Activated T-cell treated with anti-CD3 and anti-CD28 coated beads, Interleukin-2, amount 50 U/mL, for 72 hours (primary cell): ENCODE measurements at regions not wholly inside any gene's neighbourhood (a gene's known extent, or its start where the extent isn't known, plus 50 kb on each side); places are given as distances from the start of the nearest gene placed in this dataset.

Experiments
- ATAC-seq, 2 donors: fragments of 150-1000 bp; cut with Tn5 transposase; replicated peaks in 1 of 2; 2 replicates each; pipeline ENCODE4 v1.10.0; 2021; ENCODE audit warnings: moderate library complexity in 2 of 2, mild to moderate bottlenecking in 1 of 2
- DNase-seq, 2 donors: peaks; one replicate each; pipeline ENCODE4 v3.0.0; 2021 to 2022; ENCODE audit warnings: mixed read lengths in 1 of 2
- H3K27ac Mint-ChIP-seq: one replicate; pipeline ENCODE4 v1.8.0; 2022; ENCODE audit warnings: mild to moderate bottlenecking, moderate library complexity, mixed read lengths
- H3K27me3 Mint-ChIP-seq: one replicate; pipeline ENCODE4 v1.8.0; 2022; ENCODE audit warnings: low read depth, mixed read lengths
- H3K36me3 Mint-ChIP-seq, 2 donors: one replicate each; pipeline ENCODE4 v1.8.0; 2022; ENCODE audit warnings: mixed read lengths in 2 of 2, mild to moderate bottlenecking in 1 of 2; ENCODE audit not compliant: insufficient read depth in 2 of 2
- H3K4me1 Mint-ChIP-seq: one replicate; pipeline ENCODE4 v1.8.0; 2022; ENCODE audit warnings: low read depth, mixed read lengths
- H3K4me3 Mint-ChIP-seq, 2 donors: one replicate each; pipeline ENCODE4 v1.8.0; 2022; ENCODE audit warnings: mild to moderate bottlenecking in 2 of 2, mixed read lengths in 2 of 2, moderate library complexity in 2 of 2
- H3K9me3 Mint-ChIP-seq, 2 donors: one replicate each; pipeline ENCODE4 v1.8.0; 2022; ENCODE audit warnings: mixed read lengths in 2 of 2

DNA sequence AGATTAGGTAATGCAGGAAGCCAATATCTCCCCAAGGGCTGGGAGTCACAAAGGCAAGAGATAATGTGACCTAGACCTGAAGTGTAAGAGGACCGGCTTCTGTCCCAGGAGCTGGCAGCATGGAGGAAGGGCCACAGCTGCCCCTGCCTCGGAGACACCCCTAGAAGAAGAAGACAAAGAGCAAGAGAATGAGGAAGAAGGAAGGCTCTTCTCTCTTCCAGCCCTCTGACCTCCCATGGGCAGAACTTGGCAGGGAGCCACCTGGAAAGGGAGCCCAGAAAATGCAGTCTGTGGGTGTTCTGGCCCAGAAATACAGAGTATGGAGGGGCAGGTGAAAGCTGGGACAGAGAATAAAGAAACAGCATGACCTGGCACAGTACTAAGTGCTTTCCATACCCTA lies 151.0 kb downstream of the C5orf15 start:
- no peaks in the 10 kb centered on the region for H3K9me3 Mint-ChIP-seq

DNA sequence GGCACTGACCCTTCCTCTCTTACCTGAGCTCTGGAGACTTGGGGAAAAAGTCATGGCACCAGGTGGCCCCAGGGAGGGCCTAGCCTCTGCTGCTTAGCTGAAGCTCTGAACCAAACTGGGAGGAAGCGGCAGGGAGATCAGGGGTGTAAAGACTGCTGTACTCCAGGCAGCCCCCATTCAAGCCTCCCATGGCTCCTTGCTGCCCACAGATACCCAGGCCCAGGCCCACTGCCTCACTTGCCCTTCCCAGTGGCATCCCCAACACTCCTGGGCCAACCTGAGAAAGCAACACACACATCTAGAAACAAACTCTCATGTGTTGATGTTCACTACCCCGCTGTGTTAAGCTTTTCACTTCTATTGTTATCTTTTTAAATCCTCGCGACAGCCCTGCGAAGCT lies 151.6 kb downstream of the C5orf15 start:
- no peak for ATAC-seq
- Mint-ChIP-seq H3K4me3 (no peak overlapping the region), H3K9me3 (no peaks in the 10 kb centered on the region), H3K36me3 (no peaks in the 10 kb centered on the region), H3K27ac (no peak overlapping the region), H3K27me3 (peaks cover 19% of the 10 kb centered on the region), H3K4me1 (no peaks in the 10 kb centered on the region)
- no peak for DNase-seq

More for the DNA sequence above, 151.0 kb downstream of the C5orf15 start:
- H3K4me1 Mint-ChIP-seq = no peaks in the 10 kb centered on the region
- H3K36me3 Mint-ChIP-seq = no peaks in the 10 kb centered on the region
- H3K27ac Mint-ChIP-seq = no peak overlapping the region
- no peak for ATAC-seq
- peaks cover 24% of the 10 kb centered on the region for H3K27me3 Mint-ChIP-seq
- DNase-seq = no peak
- H3K4me3 Mint-ChIP-seq = no peak overlapping the region

DNA sequence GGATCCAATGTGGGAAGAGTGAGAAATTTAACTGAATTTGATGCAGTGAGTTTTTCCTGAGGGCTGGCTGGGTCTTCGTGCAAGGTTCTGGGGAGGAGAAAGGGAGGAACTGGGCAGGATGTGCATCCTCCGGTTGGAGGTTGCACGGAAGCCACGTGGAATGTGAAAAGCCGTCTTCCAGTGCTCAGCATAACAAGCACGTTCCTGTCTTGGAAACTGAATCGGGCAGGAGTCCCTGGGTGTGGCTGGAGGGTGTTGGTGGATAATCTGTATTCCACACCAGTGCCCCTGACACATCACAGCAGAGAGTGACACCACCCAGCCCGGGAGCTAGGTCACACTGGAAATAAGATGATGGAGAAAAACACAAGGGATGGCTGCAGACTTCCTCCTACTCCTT lies 154.3 kb downstream of the C5orf15 start:
- no peaks in the 10 kb centered on the region for H3K9me3 Mint-ChIP-seq
- peaks cover 11% of the 10 kb centered on the region for H3K27me3 Mint-ChIP-seq
- H3K36me3 Mint-ChIP-seq = no peaks in the 10 kb centered on the region
- no peaks in the 10 kb centered on the region for H3K4me1 Mint-ChIP-seq
- no peak overlapping the region for H3K4me3 Mint-ChIP-seq
- no peak overlapping the region for H3K27ac Mint-ChIP-seq
- DNase-seq (no peak), ATAC-seq (no peak)

DNA sequence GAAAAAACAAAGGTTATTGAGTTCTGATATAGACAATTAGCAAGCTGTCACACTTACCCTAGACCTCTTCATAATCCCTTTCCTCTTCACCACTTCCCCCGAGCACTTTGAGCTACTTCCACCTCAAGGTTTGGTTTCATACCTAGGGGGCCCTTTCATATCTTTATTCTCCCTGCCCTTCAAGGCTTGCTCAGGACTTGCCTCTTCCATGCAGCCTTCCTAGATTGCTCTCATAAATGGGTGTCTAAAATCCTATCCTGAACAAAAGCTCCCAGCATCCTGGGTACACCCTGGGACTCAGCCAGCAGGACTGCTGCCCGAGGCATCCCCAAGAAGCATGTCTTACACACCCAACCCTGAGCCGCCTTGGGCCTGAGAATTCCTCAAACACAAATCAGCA lies 157.3 kb downstream of the C5orf15 start:
- no peak overlapping the region for H3K27ac Mint-ChIP-seq
- no peaks in the 10 kb centered on the region for H3K36me3 Mint-ChIP-seq
- ATAC-seq = no peak
- H3K4me1 Mint-ChIP-seq = no peaks in the 10 kb centered on the region
- DNase-seq = no peak
- peaks cover 16% of the 10 kb centered on the region for H3K27me3 Mint-ChIP-seq
- H3K4me3 Mint-ChIP-seq = no peak overlapping the region
- no peaks in the 10 kb centered on the region for H3K9me3 Mint-ChIP-seq

DNA sequence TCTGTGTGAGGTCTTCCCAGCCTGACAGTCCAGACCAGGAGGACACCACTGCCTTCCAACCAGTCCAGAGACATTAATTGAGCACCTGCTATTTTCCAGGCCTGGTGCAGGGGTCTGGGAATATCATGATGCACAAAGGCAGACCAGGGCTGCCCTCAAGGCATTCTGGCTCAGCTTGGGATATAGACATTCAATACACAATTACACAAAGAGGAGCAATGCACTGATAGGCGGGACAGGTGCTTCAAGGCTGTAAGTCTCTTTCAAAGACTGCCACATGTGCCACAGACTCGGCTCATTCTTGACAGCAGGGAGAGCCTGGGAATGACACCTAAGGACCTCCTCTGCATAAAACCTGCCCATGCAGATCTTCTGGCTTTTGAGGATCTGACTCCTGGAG lies 158.6 kb downstream of the C5orf15 start:
- H3K27ac Mint-ChIP-seq = no peak overlapping the region
- no peaks in the 10 kb centered on the region for H3K36me3 Mint-ChIP-seq
- DNase-seq (no peak), ATAC-seq (no peak)
- no peaks in the 10 kb centered on the region for H3K9me3 Mint-ChIP-seq
- peaks cover 16% of the 10 kb centered on the region for H3K27me3 Mint-ChIP-seq
- H3K4me3 Mint-ChIP-seq = no peak overlapping the region
- H3K4me1 Mint-ChIP-seq = no peaks in the 10 kb centered on the region

DNA sequence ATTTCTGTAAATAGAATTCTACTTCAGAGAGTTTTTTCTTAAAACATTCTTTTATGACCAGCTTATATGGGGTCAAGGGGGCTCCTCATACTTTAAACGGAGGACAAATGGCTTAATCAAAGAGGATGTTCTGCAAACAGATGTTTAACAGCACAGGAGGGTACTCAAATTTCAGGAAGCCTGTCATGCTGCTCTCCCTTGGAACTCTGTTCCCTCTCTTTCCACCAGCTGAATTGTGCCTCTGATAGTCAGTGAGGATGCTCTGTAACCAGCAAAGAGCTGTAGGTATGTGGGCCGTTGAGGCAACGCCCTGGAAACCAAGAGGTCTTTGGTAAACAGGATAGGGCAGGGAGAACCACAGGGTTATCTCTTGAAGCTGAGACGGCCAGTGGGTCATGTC lies 161.1 kb downstream of the C5orf15 start:
- H3K4me1 Mint-ChIP-seq = no peaks in the 10 kb centered on the region
- peaks cover 6% of the 10 kb centered on the region for H3K27me3 Mint-ChIP-seq
- H3K9me3 Mint-ChIP-seq = no peaks in the 10 kb centered on the region
- DNase-seq (no peak), ATAC-seq (no peak)
- H3K27ac Mint-ChIP-seq = no peak overlapping the region
- no peaks in the 10 kb centered on the region for H3K36me3 Mint-ChIP-seq
- no peak overlapping the region for H3K4me3 Mint-ChIP-seq

DNA sequence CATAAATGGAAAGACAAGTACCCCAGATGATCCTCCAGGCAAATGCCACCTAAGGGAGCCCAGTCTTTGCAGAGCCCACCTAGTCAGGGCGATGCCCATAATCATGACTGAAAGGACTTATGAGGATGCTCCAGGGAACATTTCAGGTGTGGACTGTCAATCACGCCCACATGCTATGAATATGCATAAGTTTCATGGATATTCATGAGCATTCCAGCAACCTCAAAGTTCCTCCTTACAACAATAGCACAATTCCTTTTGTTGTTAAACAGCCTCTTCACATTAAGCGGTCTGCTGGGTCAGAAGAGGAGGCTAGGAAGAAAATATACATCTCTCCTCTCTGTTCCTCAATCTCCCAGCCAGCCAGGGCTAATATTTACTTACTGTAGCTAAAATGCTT lies 161.6 kb downstream of the C5orf15 start:
- Mint-ChIP-seq H3K27ac (no peak overlapping the region), H3K27me3 (peaks cover 9% of the 10 kb centered on the region), H3K4me1 (no peaks in the 10 kb centered on the region), H3K9me3 (no peaks in the 10 kb centered on the region), H3K4me3 (no peak overlapping the region), H3K36me3 (no peaks in the 10 kb centered on the region)
- no peak for DNase-seq
- ATAC-seq = no peak

DNA sequence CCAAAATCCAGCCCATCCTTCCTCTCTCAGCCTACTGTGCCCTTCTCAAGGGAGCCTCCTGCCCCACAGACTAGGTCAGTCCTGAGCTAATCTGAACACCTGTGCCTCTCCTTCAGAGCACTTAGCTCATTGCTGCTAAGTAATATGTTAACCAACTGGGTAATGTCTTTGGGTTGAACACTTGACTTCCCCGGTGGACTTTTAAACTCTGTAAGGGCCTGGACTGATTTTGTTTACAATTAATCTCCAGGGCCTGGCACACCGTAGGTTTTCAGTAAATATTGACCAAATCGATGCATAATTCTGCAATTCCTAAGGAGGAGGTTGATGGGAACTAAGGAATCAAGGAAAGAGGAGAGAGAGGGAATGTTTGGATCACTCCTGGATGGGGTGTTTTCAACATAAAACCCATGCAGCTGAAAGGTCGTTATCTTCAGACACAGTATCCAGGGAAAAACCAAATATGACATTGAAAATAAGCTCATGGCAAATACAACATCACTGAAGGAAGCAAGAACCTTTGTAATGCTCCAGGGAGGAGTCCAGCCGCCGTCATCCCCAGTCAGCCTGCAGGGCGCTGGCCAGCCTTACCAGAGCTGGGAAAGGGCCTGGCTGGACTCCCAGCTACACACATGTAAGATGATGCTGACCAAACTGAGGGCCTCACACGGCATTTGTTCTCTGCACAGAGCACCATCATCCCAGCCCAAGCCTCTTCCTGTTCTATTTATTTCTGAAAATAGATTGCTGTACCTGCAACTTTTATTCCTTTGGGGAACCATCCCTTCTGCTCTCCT lies 166.3 kb downstream of the C5orf15 start:
- DNase-seq (no peak), ATAC-seq (no peak)
- Mint-ChIP-seq H3K27me3 (peaks cover 25% of the 10 kb centered on the region), H3K4me1 (peaks cover 4% of the 10 kb centered on the region), H3K27ac (no peak overlapping the region), H3K4me3 (no peak overlapping the region), H3K9me3 (no peaks in the 10 kb centered on the region), H3K36me3 (no peaks in the 10 kb centered on the region)

DNA sequence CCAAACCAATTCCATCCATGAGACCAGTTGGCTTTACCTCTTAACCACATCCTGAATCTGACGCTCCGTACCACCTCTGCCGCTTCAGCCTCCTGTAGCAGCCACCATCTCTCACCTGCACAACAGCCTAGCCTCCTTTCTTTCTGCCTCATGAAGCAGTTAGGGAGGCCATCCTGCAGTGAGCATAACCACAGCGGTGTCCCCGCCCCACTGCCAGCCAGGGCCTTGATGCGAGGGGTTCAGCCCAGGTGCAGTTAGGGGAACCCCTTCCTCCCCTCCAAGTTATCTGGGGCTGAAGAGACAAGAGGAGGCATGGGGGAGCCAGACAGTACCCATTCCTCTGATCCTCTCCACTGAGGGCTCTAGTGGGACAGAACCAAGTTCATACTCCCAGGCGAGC lies 167.0 kb downstream of the C5orf15 start:
- DNase-seq (no peak), ATAC-seq (no peak)
- no peaks in the 10 kb centered on the region for H3K9me3 Mint-ChIP-seq
- peaks cover 4% of the 10 kb centered on the region for H3K4me1 Mint-ChIP-seq
- no peaks in the 10 kb centered on the region for H3K36me3 Mint-ChIP-seq
- H3K4me3 Mint-ChIP-seq = no peak overlapping the region
- no peak overlapping the region for H3K27ac Mint-ChIP-seq
- H3K27me3 Mint-ChIP-seq = peaks cover 25% of the 10 kb centered on the region

DNA sequence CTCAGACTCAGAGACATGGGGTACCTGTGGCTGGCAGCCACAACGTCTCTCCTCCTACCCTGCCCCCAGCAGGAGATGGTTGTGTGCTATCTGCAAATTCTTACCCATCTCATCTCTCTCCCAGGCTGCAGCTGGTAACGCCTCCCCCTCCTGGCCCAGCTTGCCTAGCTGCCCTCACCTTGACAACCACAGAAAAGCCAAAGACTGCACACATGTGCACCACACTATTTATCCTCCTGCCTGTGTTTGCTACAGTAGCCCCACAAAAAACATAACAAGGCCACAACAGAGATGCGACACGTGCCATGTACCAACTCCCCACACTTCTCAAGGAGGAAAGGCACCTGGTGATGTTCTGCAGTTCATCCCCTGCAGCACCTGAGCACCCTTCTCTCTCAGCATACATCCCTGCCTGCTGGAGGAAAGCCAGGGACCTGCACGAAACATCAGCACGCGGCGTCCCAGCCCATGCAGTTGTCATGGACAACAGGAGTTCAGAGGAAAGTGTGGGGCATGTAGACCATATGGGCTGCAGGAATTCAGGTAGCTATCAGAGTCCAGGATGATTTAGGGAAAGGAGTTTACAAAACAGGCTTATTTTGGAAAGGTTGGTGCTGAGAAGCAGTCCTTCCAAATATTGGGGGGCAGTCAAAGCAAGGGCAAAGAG lies 168.7 kb downstream of the C5orf15 start:
- Mint-ChIP-seq H3K4me3 (no peak overlapping the region), H3K4me1 (peaks cover 4% of the 10 kb centered on the region), H3K27ac (no peak overlapping the region), H3K36me3 (no peaks in the 10 kb centered on the region), H3K27me3 (peaks cover 25% of the 10 kb centered on the region), H3K9me3 (no peaks in the 10 kb centered on the region)
- ATAC-seq (no peak), DNase-seq (no peak)

DNA sequence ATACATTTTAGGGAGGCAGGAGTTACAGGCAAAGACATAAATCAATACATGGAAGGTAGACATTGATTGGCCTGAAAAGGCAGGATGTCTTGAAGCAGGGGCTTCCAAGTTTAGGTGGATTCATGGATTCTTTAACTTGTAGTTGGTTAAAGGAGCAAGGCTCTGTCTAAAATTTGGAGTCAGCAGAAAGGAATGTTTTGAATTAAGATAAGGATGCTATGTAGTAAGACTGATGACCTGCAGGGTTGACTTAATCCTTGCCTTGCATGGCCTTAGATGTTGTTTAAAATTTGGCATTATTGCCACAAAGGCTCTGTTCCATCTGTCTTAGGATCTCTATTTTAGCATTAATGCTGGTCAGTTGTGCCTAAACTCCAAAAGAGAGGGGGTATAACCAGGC lies 171.3 kb downstream of the C5orf15 start:
- Mint-ChIP-seq H3K4me3 (no peak overlapping the region), H3K27me3 (peaks cover 25% of the 10 kb centered on the region), H3K4me1 (peaks cover 4% of the 10 kb centered on the region), H3K36me3 (no peaks in the 10 kb centered on the region), H3K9me3 (no peaks in the 10 kb centered on the region), H3K27ac (no peak overlapping the region)
- ATAC-seq (no peak), DNase-seq (no peak)

DNA sequence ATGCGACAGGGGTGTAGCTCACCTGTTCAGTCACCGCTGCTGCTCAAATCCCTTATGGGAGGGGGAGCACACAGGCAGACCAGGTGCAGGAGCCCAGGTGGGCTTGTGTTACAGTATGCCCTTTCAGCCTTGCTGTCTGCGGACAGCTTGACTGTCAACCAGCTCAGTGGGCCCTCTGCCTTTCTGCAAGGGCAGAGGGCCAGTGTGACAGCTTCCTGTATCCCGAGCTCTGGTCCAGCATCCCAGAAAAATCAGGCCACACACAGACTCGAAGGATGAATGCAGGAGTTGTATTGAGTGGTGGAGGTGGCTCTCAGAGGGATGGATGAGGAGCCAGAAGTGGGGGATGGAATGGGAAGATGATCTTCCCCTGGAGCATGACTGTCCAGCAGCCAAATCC lies 172.2 kb downstream of the C5orf15 start:
- Mint-ChIP-seq H3K36me3 (no peaks in the 10 kb centered on the region), H3K4me1 (peaks cover 4% of the 10 kb centered on the region), H3K9me3 (no peaks in the 10 kb centered on the region), H3K27ac (no peak overlapping the region), H3K27me3 (peaks cover 22% of the 10 kb centered on the region), H3K4me3 (no peak overlapping the region)
- ATAC-seq = no peak
- no peak for DNase-seq

DNA sequence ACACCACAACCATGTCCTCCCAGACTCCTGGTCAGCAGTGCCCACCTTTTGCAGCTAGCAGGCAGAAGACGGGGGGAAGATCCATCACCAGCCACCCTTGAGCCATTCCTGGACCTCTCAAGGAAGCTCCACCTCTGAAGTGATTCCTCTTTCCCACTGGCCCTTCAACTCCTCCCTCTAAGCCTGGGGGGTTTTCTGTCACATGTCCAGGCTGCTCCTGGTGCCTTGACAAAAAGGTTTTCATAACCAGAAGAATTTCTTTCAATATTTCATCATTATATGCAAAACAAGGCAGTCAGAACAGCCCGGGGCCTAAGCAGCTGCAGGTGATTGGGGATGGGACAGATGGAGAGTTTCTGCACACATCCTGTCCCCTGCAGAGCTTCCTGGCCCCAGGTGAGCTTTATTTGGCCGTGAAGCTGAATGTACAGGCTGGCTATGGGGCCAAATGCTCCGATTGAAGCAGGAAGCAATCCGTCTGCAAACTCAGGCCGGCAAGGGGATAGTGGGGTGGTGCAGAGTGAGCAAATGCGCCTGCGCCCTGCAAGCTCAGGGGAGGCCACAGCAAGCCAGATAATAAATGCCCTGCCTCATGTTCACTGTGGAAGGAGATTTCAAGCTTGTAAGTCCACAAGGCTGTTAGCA lies 173.5 kb downstream of the C5orf15 start:
- Mint-ChIP-seq H3K4me3 (no peak overlapping the region), H3K9me3 (no peaks in the 10 kb centered on the region), H3K4me1 (peaks cover 4% of the 10 kb centered on the region), H3K27ac (no peak overlapping the region), H3K27me3 (peaks cover 18% of the 10 kb centered on the region), H3K36me3 (no peaks in the 10 kb centered on the region)
- no peak for DNase-seq
- ATAC-seq = no peak
